Chondrocyte (in vitro differentiated cells): ENCODE measurements at regions not wholly inside any gene's neighbourhood (a gene's known extent, or its start where the extent isn't known, plus 50 kb on each side); places are given as distances from the start of the nearest gene placed in this dataset.
A peak's percentile ranks its signal among the peaks of the same experiment; 100 is the strongest.

ENCODE experiments used
- DNase-seq: peaks from one replicate; pipeline ENCODE4 v3.0.0; 2021; ENCODE audit warnings: mixed read lengths, low spot score
- H3K27ac Mint-ChIP-seq: one replicate; pipeline ENCODE4 v1.8.0; 2021; ENCODE audit warnings: mild to moderate bottlenecking, moderate library complexity, mixed read lengths; ENCODE audit not compliant: unreplicated experiment
- H3K27me3 Mint-ChIP-seq: 2 replicates; pipeline ENCODE4 v1.8.0; 2021; ENCODE audit warnings: low read depth, mixed read lengths
- H3K36me3 Mint-ChIP-seq: 2 replicates; pipeline ENCODE4 v1.8.0; 2021; ENCODE audit warnings: low read depth, mixed read lengths
- H3K4me1 Mint-ChIP-seq: 2 replicates; pipeline ENCODE4 v1.8.0; 2021; ENCODE audit warnings: low read depth, mild to moderate bottlenecking, mixed read lengths
- H3K4me3 Mint-ChIP-seq: one replicate; pipeline ENCODE4 v1.8.0; 2021; ENCODE audit warnings: mild to moderate bottlenecking, moderate library complexity, mixed read lengths; ENCODE audit not compliant: unreplicated experiment
- H3K9me3 Mint-ChIP-seq: 2 replicates; pipeline ENCODE4 v1.8.0; 2021; ENCODE audit warnings: low read depth, mixed read lengths
- CTCF ChIP-seq: fragments of 200-600 bp; sonication (generic); IDR thresholded peaks from 2 replicates; pipeline ENCODE4 v1.5.0; 2021; ENCODE audit warnings: antibody characterized with exemption, mild to moderate bottlenecking, moderate library complexity

GRCh38 chr4:20391912-20392311 lies 140.2 kb downstream of the SLIT2 start:
- no peak for DNase-seq
- H3K9me3 Mint-ChIP-seq, result no peaks in the 10 kb centered on the region
- H3K36me3 Mint-ChIP-seq, result no peaks in the 10 kb centered on the region
- no peak overlapping the region for H3K27ac Mint-ChIP-seq
- H3K4me3 Mint-ChIP-seq, result no peak overlapping the region
- TF ChIP-seq CTCF, result no peak
- peaks cover 19% of the 10 kb centered on the region for H3K4me1 Mint-ChIP-seq
- no peaks in the 10 kb centered on the region for H3K27me3 Mint-ChIP-seq

GRCh38 chr4:20393486-20394100 lies 141.9 kb downstream of the SLIT2 start:
- DNase-seq, result no peak
- Mint-ChIP-seq H3K36me3 (no peaks in the 10 kb centered on the region), H3K27ac (no peak overlapping the region), H3K9me3 (no peaks in the 10 kb centered on the region), H3K4me3 (no peak overlapping the region), H3K27me3 (no peaks in the 10 kb centered on the region), H3K4me1 (peaks cover 19% of the 10 kb centered on the region)
- no peak for TF ChIP-seq CTCF

- no peak for TF ChIP-seq CTCF
- no peaks in the 10 kb centered on the region for H3K36me3 Mint-ChIP-seq
- H3K9me3 Mint-ChIP-seq, result no peaks in the 10 kb centered on the region
- no peak for DNase-seq
- no peak overlapping the region for H3K4me3 Mint-ChIP-seq
- H3K27me3 Mint-ChIP-seq, result no peaks in the 10 kb centered on the region
- H3K4me1 Mint-ChIP-seq, result peaks cover 19% of the 10 kb centered on the region
- H3K27ac Mint-ChIP-seq, result no peak overlapping the region
Observed at GRCh38 chr4:20394512-20394911, 142.8 kb downstream of the SLIT2 start.

- H3K4me3 Mint-ChIP-seq, result no peak overlapping the region
- TF ChIP-seq CTCF, result peak; percentile 75
- H3K27ac Mint-ChIP-seq, result no peak overlapping the region
- no peaks in the 10 kb centered on the region for H3K27me3 Mint-ChIP-seq
- no peaks in the 10 kb centered on the region for H3K9me3 Mint-ChIP-seq
- no peak for DNase-seq
- H3K36me3 Mint-ChIP-seq, result no peaks in the 10 kb centered on the region
- H3K4me1 Mint-ChIP-seq, result peaks cover 19% of the 10 kb centered on the region
Observed at GRCh38 chr4:20395160-20395773, 143.6 kb downstream of the SLIT2 start.

GRCh38 chr4:20403290-20403689 lies 151.6 kb downstream of the SLIT2 start:
- TF ChIP-seq CTCF, result no peak
- DNase-seq, result no peak
- no peak overlapping the region for H3K4me3 Mint-ChIP-seq
- no peaks in the 10 kb centered on the region for H3K36me3 Mint-ChIP-seq
- H3K27me3 Mint-ChIP-seq, result peaks cover 3% of the 10 kb centered on the region
- peaks cover 1% of the 10 kb centered on the region for H3K4me1 Mint-ChIP-seq
- H3K27ac Mint-ChIP-seq, result no peak overlapping the region
- no peaks in the 10 kb centered on the region for H3K9me3 Mint-ChIP-seq
